H1 (cell line): ENCODE measurements at regions not wholly inside any gene's neighbourhood (a gene's known extent, or its start where the extent isn't known, plus 50 kb on each side); places are given as distances from the start of the nearest gene placed in this dataset.

ENCODE experiments used
- ATF3 ChIP-seq: IDR thresholded peaks from 2 replicates; pipeline ENCODE4 v1.6.1; 2011; ENCODE audit warnings: low read depth, mild to moderate bottlenecking, low read length; ENCODE audit not compliant: insufficient read depth
- CTCF ChIP-seq, 3 experiments: IDR thresholded peaks; 1 replicate in 2 of 3; 2 replicates in 1 of 3; pipeline versions ENCODE4 v1.5.1 to v1.6.1; 2011; ENCODE audit warnings: low read length in 3 of 3, mild to moderate bottlenecking in 3 of 3, inconsistent platforms in 2 of 3, low read depth in 1 of 3, moderate library complexity in 1 of 3; ENCODE audit not compliant: insufficient read depth in 1 of 3; ENCODE audit errors: control extremely low read depth in 1 of 3
- POLR2A ChIP-seq, 2 experiments: IDR thresholded peaks; 1 replicate in 1 of 2; 2 replicates in 1 of 2; pipeline ENCODE4 v1.6.1; 2011; ENCODE audit warnings: low read depth in 2 of 2, low read length in 2 of 2, mild to moderate bottlenecking in 2 of 2; ENCODE audit errors: control extremely low read depth in 1 of 2

GRCh38 chr12:58252914-58253313 is 311.5 kb downstream of the ATP23 start:
- TF ChIP-seq CTCF (IDR thresholded peaks at IDR 0.05; ENCODE audit: control extremely low read depth in 1 of 3, insufficient read depth in 1 of 3, low read depth in 1 of 3, low read length in 3 of 3) (no peak), POLR2A (IDR thresholded peaks at IDR 0.05; ENCODE audit: control extremely low read depth in 1 of 2, low read depth in 2 of 2, low read length in 2 of 2) (no peak), ATF3 (no peak)
